ENCODE measurements at regions not wholly inside any gene's neighbourhood (a gene's known extent, or its start where the extent isn't known, plus 50 kb on each side); places are given as distances from the start of the nearest gene placed in this dataset.

DNA sequence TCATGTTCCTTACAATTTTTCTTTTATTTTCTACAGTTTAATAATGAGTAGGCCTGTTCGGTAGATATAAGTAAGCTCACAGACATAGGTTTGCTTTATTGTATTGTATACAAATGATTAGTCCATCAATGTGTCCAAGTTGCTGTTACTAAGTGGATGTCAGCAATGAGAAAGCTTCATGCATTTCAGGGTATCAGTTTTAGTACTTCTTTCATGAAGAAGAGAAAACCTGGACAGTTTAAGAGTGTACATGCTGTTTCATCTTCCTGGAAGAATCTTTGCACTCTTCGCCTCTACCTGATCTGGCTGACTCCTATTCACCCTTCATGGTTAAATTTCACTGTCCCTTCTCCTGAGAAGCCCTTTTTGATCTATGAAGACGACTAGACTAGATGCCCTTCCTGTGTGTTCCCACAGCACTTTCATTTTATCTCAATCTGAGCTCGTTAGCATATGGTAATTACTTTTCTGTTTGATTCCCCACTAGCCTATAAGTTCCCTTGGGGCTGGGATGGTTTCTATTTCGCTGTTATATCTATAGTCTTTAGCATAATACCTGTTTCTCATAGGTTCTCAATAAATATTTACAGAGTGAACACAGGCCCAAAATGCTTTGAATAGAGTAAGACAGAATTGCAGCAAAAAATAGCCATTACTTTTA lies 70.7 kb downstream of the CETN3 start:
- no peak overlapping the region for H3K27ac ChIP-seq
- intact Hi-C loops (cut with DNase I), result no loop called here
- TF ChIP-seq EP300 (IDR thresholded peaks at IDR 0.05) (no peak), POLR2AphosphoS5 (IDR thresholded peaks at IDR 0.05) (no peak), POLR2A (IDR thresholded peaks at IDR 0.05) (no peak)
- TF ChIP-seq, protein P1, sequence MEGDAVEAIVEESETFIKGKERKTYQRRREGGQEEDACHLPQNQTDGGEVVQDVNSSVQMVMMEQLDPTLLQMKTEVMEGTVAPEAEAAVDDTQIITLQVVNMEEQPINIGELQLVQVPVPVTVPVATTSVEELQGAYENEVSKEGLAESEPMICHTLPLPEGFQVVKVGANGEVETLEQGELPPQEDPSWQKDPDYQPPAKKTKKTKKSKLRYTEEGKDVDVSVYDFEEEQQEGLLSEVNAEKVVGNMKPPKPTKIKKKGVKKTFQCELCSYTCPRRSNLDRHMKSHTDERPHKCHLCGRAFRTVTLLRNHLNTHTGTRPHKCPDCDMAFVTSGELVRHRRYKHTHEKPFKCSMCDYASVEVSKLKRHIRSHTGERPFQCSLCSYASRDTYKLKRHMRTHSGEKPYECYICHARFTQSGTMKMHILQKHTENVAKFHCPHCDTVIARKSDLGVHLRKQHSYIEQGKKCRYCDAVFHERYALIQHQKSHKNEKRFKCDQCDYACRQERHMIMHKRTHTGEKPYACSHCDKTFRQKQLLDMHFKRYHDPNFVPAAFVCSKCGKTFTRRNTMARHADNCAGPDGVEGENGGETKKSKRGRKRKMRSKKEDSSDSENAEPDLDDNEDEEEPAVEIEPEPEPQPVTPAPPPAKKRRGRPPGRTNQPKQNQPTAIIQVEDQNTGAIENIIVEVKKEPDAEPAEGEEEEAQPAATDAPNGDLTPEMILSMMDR (IDR thresholded peaks at IDR 0.05), result no peak
- H3K36me3 ChIP-seq, result no peaks in the 10 kb centered on the region
- WGBS, 2 donors, result 69 to 70% methylated on average over 5 of the region's 5 CpGs
- peaks cover 0 to 3% (median 0%) of the 10 kb centered on the region in 4 donors for H3K4me1 ChIP-seq
- H3K9me3 ChIP-seq, result no peaks in the 10 kb centered on the region
- DNase-seq, result no peak
- no peaks in the 10 kb centered on the region for H3K27me3 ChIP-seq
- no peak overlapping the region for H3K4me3 ChIP-seq

DNA sequence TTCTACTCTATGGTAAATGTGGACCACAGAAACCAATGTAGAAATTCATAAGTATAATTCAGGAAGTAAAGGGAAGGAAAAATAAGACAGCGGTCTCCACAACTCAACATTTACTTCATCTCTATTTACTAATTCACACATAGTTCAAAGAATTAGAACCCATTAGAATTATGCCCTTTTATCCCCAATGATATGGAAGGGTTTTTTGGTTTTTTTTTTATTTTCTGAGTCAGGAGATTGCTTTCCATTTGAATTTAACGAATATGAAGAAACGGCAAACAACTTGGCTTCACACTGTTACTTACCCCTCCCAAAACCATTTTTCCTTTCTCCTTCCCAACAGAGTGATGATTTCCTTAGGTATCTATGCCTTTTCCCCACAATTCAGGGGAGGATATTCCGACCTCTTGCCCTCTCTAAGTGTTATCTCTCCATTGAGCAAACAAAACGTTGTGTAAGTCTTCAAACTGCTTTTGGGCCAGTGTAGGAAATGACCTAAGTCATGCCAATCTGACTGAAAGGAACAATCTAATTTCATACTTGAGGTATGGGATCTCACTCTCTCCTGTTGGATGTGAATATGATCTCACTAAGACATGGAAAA lies 72.0 kb downstream of the CETN3 start:
- 65 to 69% methylated on average over 5 of the region's 5 CpGs for WGBS, 2 donors
- intact Hi-C loops (cut with DNase I), result no loop called here
- DNase-seq, result no peak
- H3K36me3 ChIP-seq, result no peaks in the 10 kb centered on the region
- TF ChIP-seq EP300 (IDR thresholded peaks at IDR 0.05) (no peak), POLR2A (IDR thresholded peaks at IDR 0.05) (no peak), POLR2AphosphoS5 (IDR thresholded peaks at IDR 0.05) (no peak)
- TF ChIP-seq, protein P1 (IDR thresholded peaks at IDR 0.05), result no peak
- H3K27ac ChIP-seq, result no peak overlapping the region
- H3K9me3 ChIP-seq, result no peaks in the 10 kb centered on the region
- peaks cover 0 to 3% (median 0%) of the 10 kb centered on the region in 4 donors for H3K4me1 ChIP-seq
- no peak overlapping the region for H3K4me3 ChIP-seq
- H3K27me3 ChIP-seq, result no peaks in the 10 kb centered on the region

DNA sequence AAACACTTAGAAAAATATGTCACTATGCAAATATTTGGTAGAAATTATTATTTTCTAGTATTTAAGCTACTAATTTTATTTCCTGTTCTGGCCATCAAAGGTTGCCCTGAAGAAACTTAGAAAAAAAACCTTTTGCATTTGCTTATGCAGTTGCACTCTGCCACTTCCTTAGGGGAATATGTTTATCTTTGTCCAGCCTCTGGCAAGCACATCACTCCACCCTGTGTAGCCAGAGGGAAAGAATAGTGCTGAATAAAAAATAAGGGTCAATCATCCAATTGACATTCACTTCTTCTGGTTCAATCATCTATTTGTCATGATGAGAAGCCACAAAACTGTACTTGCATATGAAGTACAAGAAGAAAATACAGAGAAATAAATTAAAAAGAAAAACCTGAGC lies 72.8 kb downstream of the CETN3 start:
- intact Hi-C loops (cut with DNase I), result no loop called here

DNA sequence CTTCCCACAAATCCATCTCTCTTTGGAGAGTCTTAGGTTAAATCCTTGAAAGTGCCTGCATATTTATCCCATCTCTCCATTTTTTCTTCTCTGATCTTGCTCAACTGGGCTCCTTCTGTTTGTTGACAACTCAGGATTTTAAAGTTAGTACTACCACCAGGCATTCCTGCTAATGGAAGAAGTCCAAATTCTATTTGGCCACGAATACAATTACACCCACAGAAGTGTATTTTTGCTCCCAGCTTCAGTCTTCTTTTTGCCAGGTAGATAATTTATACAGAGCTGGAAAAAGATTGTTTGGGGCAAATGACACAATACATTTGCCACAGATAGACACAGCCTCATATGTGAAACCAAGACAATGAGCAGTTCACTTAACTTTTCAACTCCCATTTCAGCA lies 74.8 kb downstream of the CETN3 start:
- DNase-seq, result no peak
- WGBS, 2 donors, result 35 to 68% methylated on average over 1 of the region's 1 CpG

More for the DNA sequence above, 72.8 kb downstream of the CETN3 start:
- Histone ChIP-seq H3K4me3 (no peak overlapping the region), H3K27ac (no peak overlapping the region), H3K4me1 (peaks cover 0 to 3% (median 0%) of the 10 kb centered on the region in 4 donors), H3K36me3 (no peaks in the 10 kb centered on the region), H3K27me3 (no peaks in the 10 kb centered on the region), H3K9me3 (no peaks in the 10 kb centered on the region)
- no peak for DNase-seq
- TF ChIP-seq EP300 (IDR thresholded peaks at IDR 0.05) (no peak), POLR2A (IDR thresholded peaks at IDR 0.05) (no peak), POLR2AphosphoS5 (IDR thresholded peaks at IDR 0.05) (no peak)
- TF ChIP-seq, protein P1 (IDR thresholded peaks at IDR 0.05), result no peak

More for the DNA sequence above, 74.8 kb downstream of the CETN3 start:
- TF ChIP-seq POLR2AphosphoS5 (IDR thresholded peaks at IDR 0.05), result no peak
- TF ChIP-seq, protein P1 (IDR thresholded peaks at IDR 0.05), result no peak
- no peak for TF ChIP-seq EP300 (IDR thresholded peaks at IDR 0.05)
- no peak for TF ChIP-seq POLR2A (IDR thresholded peaks at IDR 0.05)
- Histone ChIP-seq H3K4me3 (no peak overlapping the region), H3K4me1 (peaks cover 0 to 3% (median 0%) of the 10 kb centered on the region in 4 donors), H3K27me3 (no peaks in the 10 kb centered on the region), H3K36me3 (no peaks in the 10 kb centered on the region), H3K27ac (no peak overlapping the region), H3K9me3 (no peaks in the 10 kb centered on the region)
- intact Hi-C loops (cut with DNase I), result no loop called here
